ENCODE measurements at regions not wholly inside any gene's neighbourhood (a gene's known extent, or its start where the extent isn't known, plus 50 kb on each side); places are given as distances from the start of the nearest gene placed in this dataset.
"Not testable (repeated sequence)": the region's sequence is repeated elsewhere in the genome, so short reads cannot be mapped to it uniquely, and the experiment has no call there.

GRCh38 chr15:39501366-39502081 is 79.4 kb upstream of the THBS1 start:
- DNase-seq (ENCODE audit: low spot score), result no peak

- DNase-seq (ENCODE audit: low spot score), result no peak
Observed at GRCh38 chr15:39502082-39502447, 78.8 kb upstream of the THBS1 start.

GRCh38 chr15:39502611-39503195 is 78.2 kb upstream of the THBS1 start:
- DNase-seq (ENCODE audit: low spot score), result no peak

GRCh38 chr15:39503526-39503925 is 77.4 kb upstream of the THBS1 start:
- no peak for DNase-seq (ENCODE audit: low spot score)

- no peak for DNase-seq (ENCODE audit: low spot score)
Observed at GRCh38 chr15:39504808-39505207, 76.1 kb upstream of the THBS1 start.

GRCh38 chr15:39506146-39506545 is 74.7 kb upstream of the THBS1 start:
- DNase-seq (ENCODE audit: low spot score), result no peak

- no peak for DNase-seq (ENCODE audit: low spot score)
Observed at GRCh38 chr15:39508536-39508935, 72.3 kb upstream of the THBS1 start.

GRCh38 chr15:39510001-39510701 is 70.7 kb upstream of the THBS1 start:
- no peak for DNase-seq (ENCODE audit: low spot score)

GRCh38 chr15:39511000-39511915 is 69.6 kb upstream of the THBS1 start:
- DNase-seq (ENCODE audit: low spot score), result no peak

GRCh38 chr15:39511916-39512260 is 69.0 kb upstream of the THBS1 start:
- no peak for DNase-seq (ENCODE audit: low spot score)

GRCh38 chr15:39512643-39513042 is 68.2 kb upstream of the THBS1 start:
- no peak for DNase-seq (ENCODE audit: low spot score)

- no peak for DNase-seq (ENCODE audit: low spot score)
Observed at GRCh38 chr15:39513936-39514335, 66.9 kb upstream of the THBS1 start.

- DNase-seq (ENCODE audit: low spot score), result no peak
Observed at GRCh38 chr15:39514933-39515332, 65.9 kb upstream of the THBS1 start.

GRCh38 chr15:39515765-39516164 is 65.1 kb upstream of the THBS1 start:
- no peak for DNase-seq (ENCODE audit: low spot score)

- no peak for DNase-seq (ENCODE audit: low spot score)
Observed at GRCh38 chr15:39517122-39517855, 63.6 kb upstream of the THBS1 start.

- not testable (repeated sequence) for DNase-seq (ENCODE audit: low spot score)
Observed at GRCh38 chr15:39523968-39524367, 56.9 kb upstream of the THBS1 start.

GRCh38 chr15:39529457-39529856 is 51.4 kb upstream of the THBS1 start:
- no peak for DNase-seq (ENCODE audit: low spot score)

GRCh38 chr15:39530480-39531342 is 50.2 kb upstream of the THBS1 start:
- peak; percentile 70 for DNase-seq (ENCODE audit: low spot score)

Data from ureter (tissue), 1 donor.